HG03460 (cell line): ENCODE measurements at regions not wholly inside any gene's neighbourhood (a gene's known extent, or its start where the extent isn't known, plus 50 kb on each side); places are given as distances from the start of the nearest gene placed in this dataset.
"Not testable (repeated sequence)": the region's sequence is repeated elsewhere in the genome, so short reads cannot be mapped to it uniquely, and the experiment has no call there.

ENCODE experiments used
- ATAC-seq: cut with Tn5 transposase; IDR thresholded peaks from one replicate; pipeline ENCODE4 v1.9.1; 2021; ENCODE audit not compliant: unreplicated experiment

GRCh38 chr4:84028340-84028739 is 470.8 kb downstream of the NKX6-1 start:
- ATAC-seq: no peak

GRCh38 chr4:84024405-84024804 is 474.7 kb downstream of the NKX6-1 start:
- ATAC-seq: no peak

GRCh38 chr4:84022564-84022963 is 476.5 kb downstream of the NKX6-1 start:
- ATAC-seq: no peak

GRCh38 chr4:84019626-84020025 is 479.5 kb downstream of the NKX6-1 start:
- no peak for ATAC-seq

- no peak for ATAC-seq
These were observed 467.1 kb downstream of the GPAT3 start for GRCh38 chr4:84003046-84003445.

- ATAC-seq: no peak
These were observed 466.1 kb downstream of the GPAT3 start for GRCh38 chr4:84001876-84002569.

GRCh38 chr4:83996254-83996653 is 460.3 kb downstream of the GPAT3 start:
- ATAC-seq: no peak

- ATAC-seq: no peak
These were observed 457.9 kb downstream of the GPAT3 start for GRCh38 chr4:83993774-83994173.

GRCh38 chr4:83989835-83990234 is 453.9 kb downstream of the GPAT3 start:
- ATAC-seq: no peak

- ATAC-seq: no peak
These were observed 445.2 kb downstream of the GPAT3 start for GRCh38 chr4:83981156-83981555.

- ATAC-seq: no peak
These were observed 443.9 kb downstream of the GPAT3 start for GRCh38 chr4:83979773-83980172.

GRCh38 chr4:83974111-83974780 is 438.3 kb downstream of the GPAT3 start:
- no peak for ATAC-seq

GRCh38 chr4:83964996-83965541 is 429.2 kb downstream of the GPAT3 start:
- ATAC-seq: no peak

- ATAC-seq: no peak
These were observed 426.6 kb downstream of the GPAT3 start for GRCh38 chr4:83962492-83962891.

- no peak for ATAC-seq
These were observed 425.7 kb downstream of the GPAT3 start for GRCh38 chr4:83961575-83961974.

- ATAC-seq: no peak
These were observed 423.3 kb downstream of the GPAT3 start for GRCh38 chr4:83959160-83959559.

GRCh38 chr4:83947830-83948193 is 411.9 kb downstream of the GPAT3 start:
- ATAC-seq: no peak

- no peak for ATAC-seq
These were observed 411.4 kb downstream of the GPAT3 start for GRCh38 chr4:83947125-83947829.

GRCh38 chr4:83943691-83944090 is 407.8 kb downstream of the GPAT3 start:
- ATAC-seq: not testable (repeated sequence)

- no peak for ATAC-seq
These were observed 397.0 kb downstream of the GPAT3 start for GRCh38 chr4:83932750-83933391.

- ATAC-seq: no peak
These were observed 395.9 kb downstream of the GPAT3 start for GRCh38 chr4:83931659-83932438.
